HG03520 (cell line): ENCODE measurements at regions not wholly inside any gene's neighbourhood (a gene's known extent, or its start where the extent isn't known, plus 50 kb on each side); places are given as distances from the start of the nearest gene placed in this dataset.

Experiments used
- ATAC-seq: cut with Tn5 transposase; IDR thresholded peaks from one replicate; pipeline ENCODE4 v1.9.1; 2021; ENCODE audit warnings: mild to moderate bottlenecking, moderate library complexity; ENCODE audit not compliant: unreplicated experiment

DNA sequence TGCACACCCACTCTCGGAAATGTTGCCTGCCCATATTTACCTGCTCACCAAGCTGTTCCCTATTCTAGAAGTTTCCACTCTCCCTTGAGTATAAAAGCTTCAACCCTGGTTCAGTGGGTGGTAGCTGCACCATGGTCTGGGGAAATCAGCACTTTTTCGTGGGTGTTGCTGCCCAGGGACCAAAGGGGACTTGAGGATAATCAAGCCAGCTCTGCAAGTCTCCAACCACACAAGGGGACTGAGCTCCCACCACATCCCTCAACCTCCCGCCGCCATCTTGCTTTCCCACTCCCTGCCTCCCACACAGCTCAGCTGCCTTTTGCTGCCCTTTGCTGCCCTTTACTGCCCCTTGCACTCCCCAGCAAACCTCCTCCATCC, 210.0 kb downstream of the AUH start:
- no peak for ATAC-seq

- ATAC-seq = no peak
Observed at GRCh38 chr9:91154686-91155085, 207.0 kb downstream of the AUH start.

DNA sequence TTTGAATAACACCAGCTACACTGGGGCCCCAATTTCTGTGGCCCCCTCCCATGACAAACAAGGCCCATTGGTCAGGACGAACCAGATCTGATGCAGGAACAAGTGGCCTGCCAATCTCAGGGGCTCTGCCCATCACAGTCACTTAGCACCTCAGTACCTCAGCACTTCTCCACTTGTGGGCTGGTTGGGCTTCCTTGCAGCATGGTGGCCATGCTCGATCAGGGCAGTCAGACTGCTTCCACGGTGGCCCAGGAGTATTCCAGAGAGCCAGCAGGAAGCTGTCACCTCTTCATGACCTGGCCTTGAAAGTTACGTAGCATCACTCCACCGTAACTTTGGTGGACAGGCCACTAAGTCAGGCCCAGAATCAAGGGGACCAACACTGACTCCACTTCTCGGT, 206.5 kb downstream of the AUH start:
- no peak for ATAC-seq

DNA sequence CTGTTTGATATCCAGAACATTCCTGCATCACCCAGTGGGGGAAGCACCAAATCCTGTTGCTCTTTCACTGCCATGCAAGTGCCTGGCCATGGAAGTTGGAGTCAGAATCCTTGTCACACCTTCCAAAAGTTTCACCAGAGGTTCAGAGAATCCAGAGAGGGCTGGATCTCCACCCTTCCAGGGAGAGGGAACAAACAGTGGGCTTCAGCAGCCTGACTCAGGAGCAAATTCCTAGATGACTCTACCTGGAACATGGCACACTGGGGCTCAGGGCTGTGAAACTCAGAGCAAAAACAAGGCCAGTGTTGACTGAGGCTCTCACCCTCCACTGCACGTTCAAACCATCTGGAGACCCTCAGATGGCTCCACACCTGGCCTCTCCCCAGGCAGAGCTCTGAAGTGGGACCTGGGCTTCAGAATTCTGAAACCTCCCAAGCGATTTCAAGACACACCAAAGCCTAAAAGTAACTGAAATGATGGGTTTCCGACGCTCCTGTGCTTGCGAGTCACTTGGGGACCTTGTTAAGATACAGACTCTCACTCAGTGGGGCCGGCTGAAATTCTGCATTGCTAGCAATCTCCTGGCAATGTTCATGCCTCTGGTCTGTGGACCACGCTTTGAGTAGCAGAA, 205.9 kb downstream of the AUH start:
- ATAC-seq = no peak

GRCh38 chr9:91156451-91157234, 205.1 kb downstream of the AUH start:
- no peak for ATAC-seq

- no peak for ATAC-seq
Observed at GRCh38 chr9:91157883-91158282, 203.8 kb downstream of the AUH start.

- no peak for ATAC-seq
Observed at GRCh38 chr9:91158286-91158685, 203.4 kb downstream of the AUH start.

- ATAC-seq = no peak
Observed at GRCh38 chr9:91158946-91159345, 202.8 kb downstream of the AUH start.

DNA sequence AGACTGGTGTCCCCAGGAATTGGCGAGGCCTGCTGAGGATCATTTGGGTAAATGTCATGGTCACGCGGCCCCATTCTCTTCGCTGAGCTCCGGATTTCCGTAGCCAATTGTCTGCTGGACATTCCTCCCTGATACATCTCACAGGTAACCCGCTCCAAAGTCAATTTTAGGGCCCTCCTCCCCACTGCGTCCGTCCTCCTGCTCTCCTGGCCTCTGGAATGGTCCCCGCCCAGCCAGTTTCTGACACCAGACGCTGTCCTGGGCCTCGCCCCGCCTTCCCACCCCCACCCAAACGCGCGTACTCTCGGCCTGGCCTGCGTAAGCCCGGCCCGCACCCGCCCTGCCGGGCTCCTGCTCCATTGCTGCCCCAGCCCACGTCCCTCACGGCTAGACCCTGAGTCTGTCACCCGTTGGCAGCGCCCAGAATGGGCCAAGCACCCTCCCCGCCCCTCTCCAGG, 202.0 kb downstream of the AUH start:
- no peak for ATAC-seq

GRCh38 chr9:91160181-91160580, 201.5 kb downstream of the AUH start:
- no peak for ATAC-seq

GRCh38 chr9:91160599-91161464, 200.9 kb downstream of the AUH start:
- ATAC-seq = no peak

GRCh38 chr9:91161465-91162300, 200.0 kb downstream of the AUH start:
- no peak for ATAC-seq

DNA sequence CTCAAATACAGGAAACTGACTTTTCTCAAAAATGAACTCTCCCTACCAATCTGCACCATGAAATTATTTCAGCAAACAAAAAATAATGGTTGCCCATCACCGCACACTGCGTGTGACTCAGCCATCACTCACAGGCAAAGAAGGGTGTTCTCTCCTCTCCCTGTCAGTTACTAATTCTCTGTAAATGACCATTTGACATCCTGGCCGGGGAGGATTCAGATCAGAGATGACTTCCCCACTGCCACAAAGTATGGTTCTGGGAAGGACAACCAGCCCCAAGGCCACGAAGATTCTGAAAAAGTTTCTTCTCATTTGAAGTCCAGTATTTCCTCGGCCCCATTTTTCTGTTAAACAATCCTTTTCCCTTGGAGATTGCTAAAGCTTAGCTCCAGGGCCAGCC, 199.4 kb downstream of the AUH start:
- ATAC-seq = no peak

GRCh38 chr9:91162784-91163443, 198.8 kb downstream of the AUH start:
- ATAC-seq = peak; percentile 48

- ATAC-seq = no peak
Observed at GRCh38 chr9:91163444-91163772, 198.3 kb downstream of the AUH start.

DNA sequence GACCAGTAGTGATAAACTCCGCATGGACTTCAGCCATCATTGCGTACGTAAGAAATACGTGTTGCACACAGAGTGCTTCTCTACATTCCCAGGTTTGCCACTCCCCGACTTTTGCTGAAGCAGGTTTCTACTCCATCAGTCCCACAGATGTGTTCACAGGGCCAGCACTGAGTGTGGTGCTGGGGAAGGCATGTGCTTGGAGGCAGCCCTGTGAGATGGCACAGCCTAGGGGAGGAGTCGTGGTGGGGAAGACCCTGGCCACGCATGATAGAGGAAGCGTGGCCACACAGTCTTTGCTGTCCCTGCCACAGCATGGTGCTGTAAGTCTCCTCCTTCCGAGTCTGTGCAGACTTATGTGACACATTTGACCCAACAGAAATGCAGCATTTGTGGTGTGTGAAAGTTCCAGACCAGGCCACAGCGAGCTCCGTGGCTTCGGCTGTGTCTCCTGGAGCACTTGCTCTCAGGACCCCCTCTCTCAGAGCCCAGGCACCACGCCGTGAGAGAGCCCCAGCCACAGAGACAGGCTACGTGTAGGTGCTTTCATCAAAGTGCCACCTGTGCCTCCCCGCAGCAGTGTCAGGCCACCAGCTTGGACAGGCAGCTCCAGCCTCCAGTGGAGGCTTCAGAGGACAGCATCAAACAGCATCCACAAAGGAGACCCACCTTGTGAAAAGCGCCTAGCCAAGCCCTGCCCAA, 197.8 kb downstream of the AUH start:
- no peak for ATAC-seq
